ENCODE measurements at regions not wholly inside any gene's neighbourhood (a gene's known extent, or its start where the extent isn't known, plus 50 kb on each side); places are given as distances from the start of the nearest gene placed in this dataset.

GRCh38 chr5:8317335-8317734, 448.4 kb downstream of the MTRR start:
- 79 to 82% methylated on average over 6 of the region's 6 CpGs for WGBS, 2 donors
- Histone ChIP-seq H3K36me3 (ENCODE audit: low read depth, missing control alignments) (no peaks in the 10 kb centered on the region), H3K27ac (no peak overlapping the region), H3K27me3 (no peaks in the 10 kb centered on the region), H3K4me3 (no peak overlapping the region), H3K9me3 (no peaks in the 10 kb centered on the region), H3K4me1 (peaks cover 4% of the 10 kb centered on the region)
- DNase-seq: no peak
- intact Hi-C loops (cut with DNase I; ENCODE audit: low total_unique reads): no loop called here
- TF ChIP-seq CTCF (IDR thresholded peaks at IDR 0.05) (no peak), POLR2A (IDR thresholded peaks at IDR 0.05) (no peak)

- H3K27me3 ChIP-seq: no peaks in the 10 kb centered on the region
- no peaks in the 10 kb centered on the region for H3K36me3 ChIP-seq (ENCODE audit: low read depth, missing control alignments)
- no peak for TF ChIP-seq POLR2A (IDR thresholded peaks at IDR 0.05)
- TF ChIP-seq CTCF (IDR thresholded peaks at IDR 0.05): no peak
- no peaks in the 10 kb centered on the region for H3K9me3 ChIP-seq
- H3K4me1 ChIP-seq: peaks cover 4% of the 10 kb centered on the region
- H3K4me3 ChIP-seq: no peak overlapping the region
- intact Hi-C loops (cut with DNase I; ENCODE audit: low total_unique reads): no loop called here
- no peak overlapping the region for H3K27ac ChIP-seq
- no peak for DNase-seq
Measured at GRCh38 chr5:8320244-8320643, 451.3 kb downstream of the MTRR start.

- no peak for DNase-seq
- no peaks in the 10 kb centered on the region for H3K27me3 ChIP-seq
- H3K4me1 ChIP-seq: peaks cover 4% of the 10 kb centered on the region
- no peak for TF ChIP-seq POLR2A (IDR thresholded peaks at IDR 0.05)
- no peak for TF ChIP-seq CTCF (IDR thresholded peaks at IDR 0.05)
- no peaks in the 10 kb centered on the region for H3K9me3 ChIP-seq
- WGBS, 2 donors: 88 to 92% methylated on average over 1 of the region's 1 CpG
- H3K4me3 ChIP-seq: no peak overlapping the region
- intact Hi-C loops (cut with DNase I; ENCODE audit: low total_unique reads): no loop called here
- no peaks in the 10 kb centered on the region for H3K36me3 ChIP-seq (ENCODE audit: low read depth, missing control alignments)
- no peak overlapping the region for H3K27ac ChIP-seq
Measured at GRCh38 chr5:8321272-8321671, 452.3 kb downstream of the MTRR start.

- Histone ChIP-seq H3K36me3 (ENCODE audit: low read depth, missing control alignments) (no peaks in the 10 kb centered on the region), H3K9me3 (no peaks in the 10 kb centered on the region), H3K27me3 (no peaks in the 10 kb centered on the region), H3K27ac (no peak overlapping the region), H3K4me1 (peaks cover 4% of the 10 kb centered on the region), H3K4me3 (no peak overlapping the region)
- TF ChIP-seq CTCF (IDR thresholded peaks at IDR 0.05): no peak
- TF ChIP-seq POLR2A (IDR thresholded peaks at IDR 0.05): no peak
- intact Hi-C loops (cut with DNase I; ENCODE audit: low total_unique reads): no loop called here
- no peak for DNase-seq
- 63 to 83% methylated on average over 2 of the region's 2 CpGs for WGBS, 2 donors
Measured at GRCh38 chr5:8322484-8322883, 453.5 kb downstream of the MTRR start.

- WGBS, 2 donors: 77 to 86% methylated on average over 4 of the region's 4 CpGs
- Histone ChIP-seq H3K9me3 (no peaks in the 10 kb centered on the region), H3K36me3 (ENCODE audit: low read depth, missing control alignments) (no peaks in the 10 kb centered on the region), H3K4me3 (no peak overlapping the region), H3K4me1 (no peaks in the 10 kb centered on the region), H3K27me3 (no peaks in the 10 kb centered on the region), H3K27ac (no peak overlapping the region)
- no peak for DNase-seq
- intact Hi-C loops (cut with DNase I; ENCODE audit: low total_unique reads): no loop called here
- TF ChIP-seq CTCF (IDR thresholded peaks at IDR 0.05) (no peak), POLR2A (IDR thresholded peaks at IDR 0.05) (no peak)
Measured at GRCh38 chr5:8327016-8327415, 458.1 kb downstream of the MTRR start.
